ENCODE measurements at regions not wholly inside any gene's neighbourhood (a gene's known extent, or its start where the extent isn't known, plus 50 kb on each side); places are given as distances from the start of the nearest gene placed in this dataset.
"Not testable (repeated sequence)": the region's sequence is repeated elsewhere in the genome, so short reads cannot be mapped to it uniquely, and the experiment has no call there.

- in situ Hi-C loops (cut with HindIII; ENCODE audit: low sequenced_read_pairs): no loop called here
These were observed 600.9 kb downstream of the CDH8 start for GRCh38 chr16:61435346-61435745.

- in situ Hi-C loops (cut with HindIII; ENCODE audit: low sequenced_read_pairs): no loop called here
These were observed 603.8 kb downstream of the CDH8 start for GRCh38 chr16:61432421-61432820.

GRCh38 chr16:61421111-61421510 lies 615.1 kb downstream of the CDH8 start:
- in situ Hi-C loops (cut with HindIII; ENCODE audit: low sequenced_read_pairs): no loop called here

GRCh38 chr16:61419791-61420190 lies 616.4 kb downstream of the CDH8 start:
- in situ Hi-C loops (cut with HindIII; ENCODE audit: low sequenced_read_pairs): no loop called here

- in situ Hi-C loops (cut with HindIII; ENCODE audit: low sequenced_read_pairs): not testable (repeated sequence)
These were observed 617.4 kb downstream of the CDH8 start for GRCh38 chr16:61418802-61419201.

GRCh38 chr16:61415126-61415525 lies 621.1 kb downstream of the CDH8 start:
- in situ Hi-C loops (cut with HindIII; ENCODE audit: low sequenced_read_pairs): no loop called here

- in situ Hi-C loops (cut with HindIII; ENCODE audit: low sequenced_read_pairs): no loop called here
These were observed 623.2 kb downstream of the CDH8 start for GRCh38 chr16:61413021-61413420.

- in situ Hi-C loops (cut with HindIII; ENCODE audit: low sequenced_read_pairs): no loop called here
These were observed 623.7 kb downstream of the CDH8 start for GRCh38 chr16:61412562-61412961.

GRCh38 chr16:61409604-61410003 lies 626.6 kb downstream of the CDH8 start:
- in situ Hi-C loops (cut with HindIII; ENCODE audit: low sequenced_read_pairs): no loop called here

GRCh38 chr16:61403386-61403785 lies 632.9 kb downstream of the CDH8 start:
- in situ Hi-C loops (cut with HindIII; ENCODE audit: low sequenced_read_pairs): no loop called here

GRCh38 chr16:61391896-61392295 lies 644.3 kb downstream of the CDH8 start:
- in situ Hi-C loops (cut with HindIII; ENCODE audit: low sequenced_read_pairs): no loop called here

GRCh38 chr16:61390965-61391637 lies 645.1 kb downstream of the CDH8 start:
- in situ Hi-C loops (cut with HindIII; ENCODE audit: low sequenced_read_pairs): no loop called here

- in situ Hi-C loops (cut with HindIII; ENCODE audit: low sequenced_read_pairs): no loop called here
These were observed 650.7 kb downstream of the CDH8 start for GRCh38 chr16:61385392-61386071.

- in situ Hi-C loops (cut with HindIII; ENCODE audit: low sequenced_read_pairs): no loop called here
These were observed 653.8 kb downstream of the CDH8 start for GRCh38 chr16:61382435-61382834.

- in situ Hi-C loops (cut with HindIII; ENCODE audit: low sequenced_read_pairs): no loop called here
These were observed 656.9 kb downstream of the CDH8 start for GRCh38 chr16:61379311-61379710.

- in situ Hi-C loops (cut with HindIII; ENCODE audit: low sequenced_read_pairs): no loop called here
These were observed 662.2 kb downstream of the CDH8 start for GRCh38 chr16:61374071-61374470.

- in situ Hi-C loops (cut with HindIII; ENCODE audit: low sequenced_read_pairs): no loop called here
These were observed 664.4 kb downstream of the CDH8 start for GRCh38 chr16:61371881-61372280.

GRCh38 chr16:61371388-61371787 lies 664.9 kb downstream of the CDH8 start:
- in situ Hi-C loops (cut with HindIII; ENCODE audit: low sequenced_read_pairs): no loop called here

- in situ Hi-C loops (cut with HindIII; ENCODE audit: low sequenced_read_pairs): no loop called here
These were observed 665.7 kb downstream of the CDH8 start for GRCh38 chr16:61370564-61370963.

- in situ Hi-C loops (cut with HindIII; ENCODE audit: low sequenced_read_pairs): no loop called here
These were observed 670.2 kb downstream of the CDH8 start for GRCh38 chr16:61366006-61366405.

- in situ Hi-C loops (cut with HindIII; ENCODE audit: low sequenced_read_pairs): no loop called here
These were observed 671.2 kb downstream of the CDH8 start for GRCh38 chr16:61364990-61365389.

GRCh38 chr16:61362585-61362984 lies 673.7 kb downstream of the CDH8 start:
- in situ Hi-C loops (cut with HindIII; ENCODE audit: low sequenced_read_pairs): no loop called here

- in situ Hi-C loops (cut with HindIII; ENCODE audit: low sequenced_read_pairs): no loop called here
These were observed 691.4 kb downstream of the CDH8 start for GRCh38 chr16:61344791-61345190.

Data from DLD1 (cell line).